KMS-11 (cell line): ENCODE measurements at regions not wholly inside any gene's neighbourhood (a gene's known extent, or its start where the extent isn't known, plus 50 kb on each side); places are given as distances from the start of the nearest gene placed in this dataset.

ENCODE experiments used
- H2AFZ ChIP-seq: fragments of 200-600 bp; sonication (generic); 2 replicates; pipeline ENCODE4 v1.6.1; 2016; ENCODE audit warnings: antibody characterized with exemption, mixed run types, low read depth
- H3K27ac ChIP-seq: fragments of 200-600 bp; sonication (generic); 2 replicates; pipeline ENCODE4 v1.6.1; 2016; ENCODE audit warnings: mild to moderate bottlenecking, mixed run types
- H3K27me3 ChIP-seq: fragments of 200-600 bp; sonication (generic); 2 replicates; pipeline ENCODE4 v1.6.1; 2017; ENCODE audit warnings: mild to moderate bottlenecking, low read depth, mixed run types, moderate library complexity; ENCODE audit not compliant: insufficient read depth
- H3K36me3 ChIP-seq: fragments of 200-600 bp; sonication (generic); 2 replicates; pipeline ENCODE4 v1.6.1; 2017; ENCODE audit warnings: mild to moderate bottlenecking, mixed run types; ENCODE audit not compliant: insufficient read depth
- H3K4me1 ChIP-seq: fragments of 200-600 bp; sonication (generic); 2 replicates; pipeline ENCODE4 v1.6.1; 2016; ENCODE audit warnings: mild to moderate bottlenecking, low read depth, mixed run types; ENCODE audit not compliant: poor library complexity, severe bottlenecking
- H3K4me2 ChIP-seq: fragments of 200-600 bp; sonication (generic); 2 replicates; pipeline ENCODE4 v1.7.0; 2016; ENCODE audit warnings: mild to moderate bottlenecking, mixed run types
- H3K4me3 ChIP-seq: fragments of 200-600 bp; sonication (generic); IDR thresholded peaks from 2 replicates; pipeline ENCODE4 v1.6.1; 2017; ENCODE audit warnings: low read depth, low read length, mixed read lengths; ENCODE audit not compliant: insufficient read depth
- H3K79me2 ChIP-seq: fragments of 200-600 bp; sonication (generic); 2 replicates; pipeline ENCODE4 v1.6.1; 2016; ENCODE audit warnings: low read depth, mixed run types; ENCODE audit not compliant: insufficient read depth
- H3K9ac ChIP-seq: fragments of 200-600 bp; sonication (generic); 2 replicates; pipeline ENCODE4 v1.6.1; 2016; ENCODE audit warnings: mild to moderate bottlenecking, mixed run types
- H4K20me1 ChIP-seq: fragments of 200-600 bp; sonication (generic); 2 replicates; pipeline ENCODE4 v1.6.1; 2016; ENCODE audit warnings: mild to moderate bottlenecking, mixed run types; ENCODE audit not compliant: insufficient read depth
- TF ChIP-seq, protein P1 (sequence below): fragments of 200-600 bp; sonication (generic); conservative IDR thresholded peaks from 2 replicates; pipeline ENCODE4 v1.6.1; 2017; ENCODE audit warnings: low read depth, mild to moderate bottlenecking, antibody characterized with exemption, low read length, moderate library complexity, mixed read lengths

DNA sequence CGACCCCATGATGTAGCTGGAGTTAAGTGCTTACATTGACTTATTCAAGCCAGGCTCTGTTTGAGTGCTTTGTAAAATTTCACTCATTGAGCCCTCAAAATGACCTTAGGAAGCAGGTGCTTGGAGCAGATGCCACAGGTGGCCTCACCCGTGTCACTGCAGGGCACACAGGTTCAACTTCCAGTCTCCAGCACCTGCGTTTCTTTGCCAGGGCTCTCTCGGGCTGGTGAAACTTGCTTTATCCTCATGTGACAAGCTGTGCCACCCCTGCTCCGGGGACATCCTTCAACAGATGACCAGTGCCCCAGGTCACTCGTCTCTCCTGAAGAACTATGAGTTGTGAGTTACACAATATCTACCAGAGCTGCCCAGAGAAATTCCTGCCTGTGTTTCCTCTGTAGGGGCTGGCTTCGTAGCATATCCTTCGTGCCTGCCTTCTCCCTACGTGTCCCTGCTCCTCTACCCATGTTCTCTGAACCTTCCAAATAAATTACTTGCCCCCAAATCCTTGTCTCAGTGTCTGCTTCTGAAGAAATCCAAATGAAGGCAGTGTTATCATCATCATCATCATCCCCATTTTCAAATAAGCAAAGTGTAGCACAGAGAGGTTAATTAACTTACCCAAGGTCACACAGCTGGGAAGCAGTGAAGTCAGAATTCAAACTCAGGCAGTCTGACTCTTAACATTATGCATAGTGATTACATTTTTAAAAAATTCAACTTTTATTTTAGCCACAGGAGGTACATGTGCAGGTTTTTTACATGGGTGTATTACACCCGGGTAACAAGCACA, 352.5 kb downstream of the NPIPA8 start:
- H3K4me2 ChIP-seq = no peak overlapping the region
- H3K27me3 ChIP-seq = no peaks in the 10 kb centered on the region
- H3K4me3 ChIP-seq = no peak overlapping the region
- H4K20me1 ChIP-seq = no peaks in the 10 kb centered on the region
- TF ChIP-seq, protein P1, sequence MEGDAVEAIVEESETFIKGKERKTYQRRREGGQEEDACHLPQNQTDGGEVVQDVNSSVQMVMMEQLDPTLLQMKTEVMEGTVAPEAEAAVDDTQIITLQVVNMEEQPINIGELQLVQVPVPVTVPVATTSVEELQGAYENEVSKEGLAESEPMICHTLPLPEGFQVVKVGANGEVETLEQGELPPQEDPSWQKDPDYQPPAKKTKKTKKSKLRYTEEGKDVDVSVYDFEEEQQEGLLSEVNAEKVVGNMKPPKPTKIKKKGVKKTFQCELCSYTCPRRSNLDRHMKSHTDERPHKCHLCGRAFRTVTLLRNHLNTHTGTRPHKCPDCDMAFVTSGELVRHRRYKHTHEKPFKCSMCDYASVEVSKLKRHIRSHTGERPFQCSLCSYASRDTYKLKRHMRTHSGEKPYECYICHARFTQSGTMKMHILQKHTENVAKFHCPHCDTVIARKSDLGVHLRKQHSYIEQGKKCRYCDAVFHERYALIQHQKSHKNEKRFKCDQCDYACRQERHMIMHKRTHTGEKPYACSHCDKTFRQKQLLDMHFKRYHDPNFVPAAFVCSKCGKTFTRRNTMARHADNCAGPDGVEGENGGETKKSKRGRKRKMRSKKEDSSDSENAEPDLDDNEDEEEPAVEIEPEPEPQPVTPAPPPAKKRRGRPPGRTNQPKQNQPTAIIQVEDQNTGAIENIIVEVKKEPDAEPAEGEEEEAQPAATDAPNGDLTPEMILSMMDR = no peak
- no peaks in the 10 kb centered on the region for H3K79me2 ChIP-seq
- H2AFZ ChIP-seq = no peak overlapping the region
- H3K9ac ChIP-seq = no peak overlapping the region
- H3K36me3 ChIP-seq = no peaks in the 10 kb centered on the region
- H3K27ac ChIP-seq = no peak overlapping the region
- H3K4me1 ChIP-seq = no peaks in the 10 kb centered on the region

DNA sequence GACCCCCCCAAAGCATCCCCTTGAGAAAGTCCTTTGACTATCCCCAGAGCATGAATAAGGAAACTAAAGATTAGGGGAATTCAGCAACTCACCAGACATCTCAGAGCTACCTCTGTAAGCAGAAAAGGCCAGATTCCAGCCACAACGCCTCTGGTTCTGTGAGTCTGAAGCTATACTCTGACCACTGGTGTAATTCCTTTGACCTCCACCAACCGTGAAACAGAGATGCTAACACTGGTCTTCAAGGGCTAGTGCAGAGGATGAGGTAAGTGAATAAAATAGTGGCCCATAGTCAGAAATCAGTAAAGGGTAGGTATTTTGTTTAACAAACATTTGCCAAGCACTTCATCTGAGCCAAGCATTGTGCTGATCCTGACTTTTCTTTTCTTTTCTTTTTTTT, 353.4 kb downstream of the NPIPA8 start:
- H2AFZ ChIP-seq = no peak overlapping the region

DNA sequence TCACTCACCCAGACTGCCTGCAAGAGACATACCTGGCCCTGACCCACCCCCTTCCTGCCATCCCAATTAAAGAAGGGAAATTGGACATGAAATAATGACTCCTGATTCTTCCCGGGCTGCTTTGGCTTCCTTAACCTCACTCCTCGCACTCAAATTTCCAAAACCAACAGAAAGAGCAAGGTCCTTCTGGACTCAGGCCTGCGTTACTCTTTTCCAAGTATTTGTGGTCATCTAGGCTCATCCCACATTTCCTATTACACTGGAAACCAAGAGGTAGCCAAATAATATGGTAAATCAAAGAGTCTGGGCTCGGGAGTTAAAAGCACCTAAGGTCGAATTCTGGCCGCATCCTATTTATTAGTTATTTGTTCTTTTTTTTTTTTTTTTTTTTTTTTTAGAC, 359.3 kb downstream of the NPIPA8 start:
- Histone ChIP-seq H4K20me1 (no peaks in the 10 kb centered on the region), H3K4me3 (no peak overlapping the region), H3K36me3 (no peaks in the 10 kb centered on the region), H2AFZ (no peak overlapping the region), H3K4me2 (no peak overlapping the region), H3K27me3 (no peaks in the 10 kb centered on the region), H3K27ac (no peak overlapping the region), H3K9ac (no peak overlapping the region), H3K79me2 (no peaks in the 10 kb centered on the region), H3K4me1 (no peaks in the 10 kb centered on the region)
- TF ChIP-seq, protein P1 = no peak

More for the DNA sequence above, 353.4 kb downstream of the NPIPA8 start:
- Histone ChIP-seq H3K4me2 (no peak overlapping the region), H3K27me3 (no peaks in the 10 kb centered on the region), H3K27ac (no peak overlapping the region), H3K36me3 (no peaks in the 10 kb centered on the region), H3K4me1 (no peaks in the 10 kb centered on the region), H3K4me3 (no peak overlapping the region), H3K9ac (no peak overlapping the region), H3K79me2 (no peaks in the 10 kb centered on the region), H4K20me1 (no peaks in the 10 kb centered on the region)
- TF ChIP-seq, protein P1 = no peak

DNA sequence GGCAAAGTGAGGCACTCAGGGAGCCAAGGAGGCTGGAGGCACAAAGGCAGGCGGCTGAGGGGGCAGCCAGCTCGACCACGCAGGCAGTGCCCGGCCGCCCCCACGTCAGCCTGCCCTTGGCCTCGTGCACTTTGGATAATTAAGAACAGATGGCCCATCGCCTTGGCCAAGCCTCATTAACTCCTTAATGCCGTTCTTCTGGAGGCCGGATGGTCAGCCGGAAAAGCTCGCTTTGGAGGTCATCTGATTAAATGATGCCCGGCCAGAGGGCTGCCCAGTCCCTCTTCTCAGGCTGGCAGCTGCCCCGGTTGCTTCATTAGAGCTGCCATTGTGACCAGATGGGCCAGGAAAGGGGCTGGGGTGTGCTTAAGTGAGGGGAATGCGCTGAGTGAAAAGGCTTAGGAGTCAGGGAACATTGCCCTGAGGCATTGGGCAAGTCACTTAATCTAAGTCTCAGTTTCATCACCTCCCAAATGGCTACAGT, 364.0 kb downstream of the NPIPA8 start:
- Histone ChIP-seq H3K4me3 (no peak overlapping the region), H4K20me1 (no peaks in the 10 kb centered on the region), H3K9ac (no peak overlapping the region), H2AFZ (no peak overlapping the region), H3K36me3 (no peaks in the 10 kb centered on the region), H3K4me2 (no peak overlapping the region), H3K79me2 (no peaks in the 10 kb centered on the region), H3K27ac (no peak overlapping the region), H3K4me1 (no peaks in the 10 kb centered on the region), H3K27me3 (no peaks in the 10 kb centered on the region)
- TF ChIP-seq, protein P1 = no peak
